ENCODE measurements at regions not wholly inside any gene's neighbourhood (a gene's known extent, or its start where the extent isn't known, plus 50 kb on each side); places are given as distances from the start of the nearest gene placed in this dataset.

GRCh38 chr15:62218841-62219240 lies 53.8 kb upstream of the C2CD4B start:
- no peak for TF ChIP-seq JUND (IDR thresholded peaks at IDR 0.05; ENCODE audit: low read depth)
- in situ Hi-C loops (cut with HindIII; ENCODE audit: low pct_unique_long_range_greater_than_20kb, low sequenced_read_pairs): no loop called here
- DNase-seq (ENCODE audit: low read depth in 1 of 2, low spot score in 1 of 2): no peak

DNA sequence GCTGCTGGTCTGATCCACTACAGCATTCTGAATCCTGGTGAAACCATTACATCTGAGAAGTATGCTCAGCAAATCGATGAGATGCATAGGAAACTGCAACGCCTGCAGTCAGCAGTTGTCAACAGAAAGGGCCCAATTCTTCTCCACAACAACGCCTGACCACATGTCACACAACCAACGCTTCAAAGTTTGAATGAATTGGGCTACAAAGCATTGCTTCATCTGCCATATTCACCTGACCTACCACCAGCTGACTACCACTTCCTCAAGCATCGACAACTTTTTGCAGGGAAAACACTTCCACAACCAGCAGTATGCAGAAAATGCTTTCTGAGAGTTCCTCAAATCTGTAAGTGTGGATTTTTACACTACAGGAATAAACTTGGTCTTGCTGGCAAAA lies 54.7 kb upstream of the C2CD4B start:
- DNase-seq (ENCODE audit: low read depth in 1 of 2, low spot score in 1 of 2): no peak
- TF ChIP-seq JUND (IDR thresholded peaks at IDR 0.05; ENCODE audit: low read depth): no peak
- in situ Hi-C loops (cut with HindIII; ENCODE audit: low pct_unique_long_range_greater_than_20kb, low sequenced_read_pairs): no loop called here

DNA sequence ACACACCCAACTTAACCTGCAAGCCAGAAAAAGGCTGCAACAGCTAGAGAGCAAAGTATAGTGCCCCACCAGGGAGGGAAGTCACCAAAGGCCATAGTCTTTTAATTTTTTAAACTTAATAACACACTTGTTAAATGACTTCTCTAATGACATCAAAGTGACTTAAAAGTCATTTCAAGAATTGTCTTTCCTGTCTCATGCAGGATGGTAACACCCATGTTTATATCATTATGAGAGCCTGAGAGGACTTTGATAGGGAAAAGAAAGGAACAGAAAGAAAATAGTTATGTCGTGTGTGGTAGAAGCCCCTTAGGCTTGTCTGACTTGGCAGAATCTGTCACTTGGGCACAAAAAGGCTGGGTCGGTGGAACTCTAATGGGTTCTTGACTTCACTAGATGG lies 57.9 kb upstream of the C2CD4B start:
- TF ChIP-seq JUND (IDR thresholded peaks at IDR 0.05; ENCODE audit: low read depth): no peak
- DNase-seq (ENCODE audit: low read depth in 1 of 2, low spot score in 1 of 2): no peak
- in situ Hi-C loops (cut with HindIII; ENCODE audit: low pct_unique_long_range_greater_than_20kb, low sequenced_read_pairs): no loop called here

DNA sequence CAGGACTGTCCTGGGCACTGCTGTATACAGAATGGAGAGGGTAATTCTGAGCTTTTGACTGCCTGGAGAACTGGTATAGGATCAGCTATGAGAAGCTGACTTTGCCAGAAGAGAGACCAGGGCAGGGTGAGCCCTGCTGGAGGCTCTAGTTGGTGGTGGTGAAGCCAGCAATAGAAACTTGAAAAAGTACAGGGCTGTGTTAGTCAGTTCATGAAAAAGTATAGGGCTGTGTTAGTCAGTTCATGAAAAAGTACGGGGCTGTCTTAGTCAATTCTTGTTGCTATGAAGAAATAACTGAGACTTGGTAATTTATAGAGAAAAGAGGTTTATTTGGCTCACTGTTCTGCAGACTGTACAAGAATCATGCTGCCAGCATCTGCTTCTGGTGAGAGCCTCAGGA lies 63.5 kb upstream of the C2CD4B start:
- in situ Hi-C loops (cut with HindIII; ENCODE audit: low pct_unique_long_range_greater_than_20kb, low sequenced_read_pairs): no loop called here
- no peak for DNase-seq (ENCODE audit: low read depth in 1 of 2, low spot score in 1 of 2)
- TF ChIP-seq JUND (IDR thresholded peaks at IDR 0.05; ENCODE audit: low read depth): no peak

DNA sequence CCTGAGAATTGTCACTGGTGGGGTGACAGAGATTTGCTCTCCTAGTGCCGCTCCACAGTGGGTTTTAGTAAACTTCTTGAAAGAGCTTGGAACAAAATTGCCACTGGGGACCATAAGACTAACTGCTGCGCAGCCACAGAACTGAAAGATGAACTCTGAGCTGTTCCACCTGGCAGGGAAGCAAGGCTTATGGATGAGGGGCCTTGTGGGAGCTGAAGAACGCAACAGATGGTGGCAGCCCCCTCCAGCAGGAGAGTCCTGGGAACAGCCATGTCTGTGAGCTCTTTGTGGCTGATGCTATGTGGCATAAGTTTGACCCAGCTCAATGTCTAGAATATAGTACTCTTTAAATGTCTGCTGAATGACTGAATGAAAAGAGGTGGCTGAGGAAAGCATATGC lies 66.8 kb upstream of the C2CD4B start:
- in situ Hi-C loops (cut with HindIII; ENCODE audit: low pct_unique_long_range_greater_than_20kb, low sequenced_read_pairs): no loop called here
- no peak for TF ChIP-seq JUND (IDR thresholded peaks at IDR 0.05; ENCODE audit: low read depth)
- DNase-seq (ENCODE audit: low read depth in 1 of 2, low spot score in 1 of 2): no peak

DNA sequence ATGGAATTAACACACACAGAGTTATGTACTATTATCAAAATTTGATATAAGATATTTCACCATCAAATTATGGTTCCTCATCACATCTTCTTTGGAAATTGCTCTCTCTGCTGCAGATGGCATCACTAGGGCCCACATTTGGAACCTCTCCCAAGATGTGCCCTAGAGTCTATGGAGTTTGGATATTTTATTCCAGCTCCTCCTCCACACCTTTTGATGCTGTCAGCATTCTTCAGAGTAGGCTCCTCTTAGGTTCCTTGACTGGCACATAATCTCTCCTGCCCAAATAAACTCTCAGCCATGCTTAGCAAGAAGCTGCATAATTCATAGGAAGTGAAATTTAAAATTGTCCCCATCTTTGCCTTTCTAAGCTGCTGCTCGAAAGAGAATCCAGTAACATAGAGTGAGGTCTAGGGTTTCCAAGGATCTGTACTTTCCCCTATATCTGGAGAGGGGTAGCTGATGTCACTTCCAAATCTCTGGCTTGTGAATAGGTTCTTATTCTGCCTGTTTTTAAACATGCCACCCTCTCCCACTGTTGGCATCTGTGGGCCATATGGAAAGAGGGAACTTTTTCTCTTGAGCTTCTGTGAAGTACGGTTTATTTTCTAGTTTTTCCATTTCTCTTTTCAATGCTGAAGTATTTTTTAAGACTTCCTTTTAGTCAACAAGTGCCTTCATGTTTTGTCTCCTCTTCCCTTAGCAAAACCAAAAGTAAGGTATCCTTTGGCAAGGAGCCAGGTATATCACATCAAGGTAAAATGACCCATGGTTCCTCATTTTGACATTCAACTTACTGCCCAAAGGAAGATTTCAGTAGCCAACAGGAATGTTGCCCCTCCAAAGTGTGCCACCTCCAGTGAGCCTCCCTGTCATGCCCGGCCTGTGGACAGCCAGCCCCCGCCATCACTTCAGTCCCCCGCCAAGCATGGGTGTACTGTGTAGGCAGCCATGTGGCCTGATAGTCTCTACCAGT lies 75.3 kb upstream of the C2CD4B start:
- DNase-seq (ENCODE audit: low read depth in 1 of 2, low spot score in 1 of 2): no peak
- in situ Hi-C loops (cut with HindIII; ENCODE audit: low pct_unique_long_range_greater_than_20kb, low sequenced_read_pairs): no loop called here
- no peak for TF ChIP-seq JUND (IDR thresholded peaks at IDR 0.05; ENCODE audit: low read depth)

DNA sequence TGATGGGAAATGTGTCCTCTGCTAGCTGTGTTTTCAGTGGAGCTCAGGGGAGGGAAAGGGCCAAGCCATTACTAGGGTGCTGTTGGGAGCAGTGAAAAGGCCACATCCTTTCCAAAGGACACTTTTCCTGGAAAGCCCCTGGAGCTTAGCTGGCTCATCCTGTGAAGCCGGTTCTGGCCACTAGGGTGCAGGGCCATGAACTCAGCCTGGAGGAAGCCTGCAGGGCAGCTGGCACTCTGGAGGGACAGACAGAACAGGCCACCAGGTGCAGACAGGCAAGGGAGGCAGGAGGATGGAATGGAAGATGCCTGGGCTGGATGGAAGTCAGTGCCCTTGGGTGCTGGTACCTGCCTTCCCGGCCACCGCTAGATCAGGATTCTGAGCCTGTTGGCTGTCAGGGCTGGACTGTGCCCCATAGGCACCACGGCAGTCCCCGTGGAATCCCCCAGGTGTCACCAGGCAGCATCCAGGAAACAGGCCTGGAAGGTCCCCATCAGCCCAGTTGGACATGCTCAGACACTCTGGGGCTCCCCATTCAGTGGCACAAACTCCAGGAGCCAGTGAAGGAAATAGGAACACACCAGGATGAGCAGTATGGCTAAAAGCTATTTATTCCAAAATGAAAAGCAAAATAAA lies 76.2 kb upstream of the C2CD4B start:
- in situ Hi-C loops (cut with HindIII; ENCODE audit: low pct_unique_long_range_greater_than_20kb, low sequenced_read_pairs): no loop called here
- DNase-seq (ENCODE audit: low read depth in 1 of 2, low spot score in 1 of 2): peak in 1 of 2 experiments; percentile 19
- no peak for TF ChIP-seq JUND (IDR thresholded peaks at IDR 0.05; ENCODE audit: low read depth)

GRCh38 chr15:62242999-62243398 lies 77.9 kb upstream of the C2CD4B start:
- in situ Hi-C loops (cut with HindIII; ENCODE audit: low pct_unique_long_range_greater_than_20kb, low sequenced_read_pairs): no loop called here
- TF ChIP-seq JUND (IDR thresholded peaks at IDR 0.05; ENCODE audit: low read depth): no peak
- DNase-seq (ENCODE audit: low read depth in 1 of 2, low spot score in 1 of 2): no peak

- TF ChIP-seq JUND (IDR thresholded peaks at IDR 0.05; ENCODE audit: low read depth): no peak
- no peak for DNase-seq (ENCODE audit: low read depth in 1 of 2, low spot score in 1 of 2)
- in situ Hi-C loops (cut with HindIII; ENCODE audit: low pct_unique_long_range_greater_than_20kb, low sequenced_read_pairs): no loop called here
Measured at GRCh38 chr15:62244762-62245161, 79.7 kb upstream of the C2CD4B start.

GRCh38 chr15:62248277-62248984 lies 83.3 kb upstream of the C2CD4B start:
- TF ChIP-seq JUND (IDR thresholded peaks at IDR 0.05; ENCODE audit: low read depth): no peak
- in situ Hi-C loops (cut with HindIII; ENCODE audit: low pct_unique_long_range_greater_than_20kb, low sequenced_read_pairs): no loop called here
- DNase-seq (ENCODE audit: low read depth in 1 of 2, low spot score in 1 of 2): peak in 1 of 2 experiments; percentile 9

DNA sequence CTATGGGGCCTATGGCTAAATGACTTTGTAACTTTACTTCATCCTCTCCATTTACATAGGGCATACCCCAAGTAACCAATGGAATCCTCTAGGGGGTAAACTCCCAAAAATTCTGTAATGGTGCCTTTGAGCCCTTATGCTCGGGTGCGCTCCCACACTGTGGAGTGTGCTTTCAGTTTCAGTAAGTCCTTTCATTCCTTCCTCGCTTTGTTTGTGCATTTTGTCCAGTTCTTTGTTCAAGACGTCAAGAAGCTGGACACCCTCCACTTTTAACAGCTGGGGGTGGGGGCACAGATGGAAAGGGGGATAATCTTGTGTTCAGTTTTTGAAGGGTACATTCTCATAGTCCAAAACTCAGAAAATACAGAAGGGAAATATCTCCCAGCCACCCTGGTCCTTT lies 84.4 kb upstream of the C2CD4B start:
- in situ Hi-C loops (cut with HindIII; ENCODE audit: low pct_unique_long_range_greater_than_20kb, low sequenced_read_pairs): no loop called here
- no peak for DNase-seq (ENCODE audit: low read depth in 1 of 2, low spot score in 1 of 2)
- no peak for TF ChIP-seq JUND (IDR thresholded peaks at IDR 0.05; ENCODE audit: low read depth)

GRCh38 chr15:62250186-62250585 lies 85.1 kb upstream of the C2CD4B start:
- no peak for DNase-seq (ENCODE audit: low read depth in 1 of 2, low spot score in 1 of 2)
- in situ Hi-C loops (cut with HindIII; ENCODE audit: low pct_unique_long_range_greater_than_20kb, low sequenced_read_pairs): no loop called here
- no peak for TF ChIP-seq JUND (IDR thresholded peaks at IDR 0.05; ENCODE audit: low read depth)

DNA sequence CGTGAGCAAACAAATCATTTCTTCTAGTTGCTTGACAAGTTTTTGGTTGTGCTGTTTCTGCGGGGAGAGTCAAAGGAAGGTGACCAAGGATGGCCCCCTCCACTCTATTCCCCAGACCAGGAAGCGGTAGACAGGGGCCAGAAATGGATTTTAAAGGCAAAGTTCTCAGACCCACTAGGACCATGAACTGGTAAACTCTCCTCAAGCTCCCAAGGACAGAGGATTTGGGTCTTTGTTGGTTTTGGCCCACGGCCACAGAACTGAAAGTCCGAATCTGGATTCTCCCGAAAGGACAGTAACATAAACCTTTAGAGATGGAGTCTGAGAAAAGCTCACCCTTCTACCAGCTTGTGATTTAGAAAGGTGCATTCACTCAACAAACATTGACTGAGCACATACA lies 85.9 kb upstream of the C2CD4B start:
- DNase-seq (ENCODE audit: low read depth in 1 of 2, low spot score in 1 of 2): no peak
- in situ Hi-C loops (cut with HindIII; ENCODE audit: low pct_unique_long_range_greater_than_20kb, low sequenced_read_pairs): no loop called here
- no peak for TF ChIP-seq JUND (IDR thresholded peaks at IDR 0.05; ENCODE audit: low read depth)
